Tibial artery (tissue), 4 donors: ENCODE measurements at regions not wholly inside any gene's neighbourhood (a gene's known extent, or its start where the extent isn't known, plus 50 kb on each side); places are given as distances from the start of the nearest gene placed in this dataset.

Experiments
- DNase-seq, 2 donors: peaks; one replicate each; pipeline ENCODE4 v3.0.0-alpha.2; 2019
- H3K27ac ChIP-seq, 2 donors: fragments of 200-600 bp; sonication (generic) in 1 of 2; 1 replicate in 1 of 2; 2 replicates in 1 of 2; pipeline ENCODE4 v1.5.1; 2018 to 2019; ENCODE audit warnings: mild to moderate bottlenecking in 1 of 2
- H3K27me3 ChIP-seq, 2 donors: fragments of 200-600 bp; sonication (generic) in 1 of 2; one replicate each; pipeline versions ENCODE4 v1.5.1 to v1.6.0; 2016 to 2019
- H3K36me3 ChIP-seq, 3 donors: fragments of 200-600 bp; sonication (generic) in 2 of 3; one replicate each; pipeline ENCODE4 v1.5.1; 2016 to 2019; ENCODE audit warnings: mild to moderate bottlenecking in 2 of 3
- H3K4me1 ChIP-seq, 4 donors: fragments of 200-600 bp; sonication (generic) in 2 of 4; 1 replicate in 3 of 4; 2 replicates in 1 of 4; pipeline ENCODE4 v1.5.1; 2016 to 2019
- H3K4me3 ChIP-seq, 2 donors: fragments of 200-600 bp; sonication (generic) in 1 of 2; 1 replicate in 1 of 2; 2 replicates in 1 of 2; pipeline ENCODE4 v1.5.1; 2018 to 2019; ENCODE audit warnings: mild to moderate bottlenecking in 2 of 2
- H3K9me3 ChIP-seq, 3 donors: fragments of 200-600 bp; sonication (generic) in 1 of 3; one replicate each; pipeline ENCODE4 v1.5.1; 2016 to 2019
- CTCF ChIP-seq, 2 experiments: fragments of 200-600 bp in 1 of 2; fragments of 450-650 bp in 1 of 2; IDR thresholded peaks; one replicate each; pipeline ENCODE4 v1.5.1; 2017 to 2019; ENCODE audit warnings: antibody characterized with exemption in 2 of 2, mild to moderate bottlenecking in 1 of 2, moderate library complexity in 1 of 2
- intact Hi-C: fragments of 100-400 bp; cut with DNase I; formaldehyde crosslinking; loops from one replicate; pipeline ENCODE4 v1.15.0; 2023; ENCODE audit warnings: low total_unique reads

GRCh38 chr2:211114826-211115455 lies 558.5 kb downstream of the CPS1 start:
- H3K9me3 ChIP-seq: no peaks in the 10 kb centered on the region
- intact Hi-C loops: no loop called here
- no peak overlapping the region for H3K4me3 ChIP-seq
- no peaks in the 10 kb centered on the region for H3K27me3 ChIP-seq
- H3K27ac ChIP-seq: no peak overlapping the region
- TF ChIP-seq CTCF (IDR thresholded peaks at IDR 0.05): no peak
- H3K4me1 ChIP-seq: no peaks in the 10 kb centered on the region
- no peaks in the 10 kb centered on the region for H3K36me3 ChIP-seq
- no peak for DNase-seq

GRCh38 chr2:211117026-211117425 lies 560.6 kb downstream of the CPS1 start:
- Histone ChIP-seq H3K4me3 (no peak overlapping the region), H3K4me1 (no peaks in the 10 kb centered on the region), H3K27ac (no peak overlapping the region), H3K27me3 (no peaks in the 10 kb centered on the region), H3K9me3 (no peaks in the 10 kb centered on the region), H3K36me3 (no peaks in the 10 kb centered on the region)
- DNase-seq: no peak
- TF ChIP-seq CTCF (IDR thresholded peaks at IDR 0.05): no peak
- intact Hi-C loops: no loop called here

GRCh38 chr2:211126256-211126655 lies 569.9 kb downstream of the CPS1 start:
- intact Hi-C loops: no loop called here
- no peak overlapping the region for H3K4me3 ChIP-seq
- no peak for TF ChIP-seq CTCF (IDR thresholded peaks at IDR 0.05)
- H3K4me1 ChIP-seq: no peaks in the 10 kb centered on the region
- H3K27ac ChIP-seq: no peak overlapping the region
- no peaks in the 10 kb centered on the region for H3K27me3 ChIP-seq
- no peak for DNase-seq
- no peaks in the 10 kb centered on the region for H3K9me3 ChIP-seq
- no peaks in the 10 kb centered on the region for H3K36me3 ChIP-seq

- no peak for DNase-seq
- Histone ChIP-seq H3K27me3 (no peaks in the 10 kb centered on the region), H3K4me1 (no peaks in the 10 kb centered on the region), H3K4me3 (no peak overlapping the region), H3K27ac (no peak overlapping the region), H3K36me3 (no peaks in the 10 kb centered on the region), H3K9me3 (no peaks in the 10 kb centered on the region)
- intact Hi-C loops: no loop called here
- no peak for TF ChIP-seq CTCF (IDR thresholded peaks at IDR 0.05)
These were observed 571.1 kb downstream of the CPS1 start for GRCh38 chr2:211127501-211127900.

- TF ChIP-seq CTCF (IDR thresholded peaks at IDR 0.05): no peak
- DNase-seq: no peak
- Histone ChIP-seq H3K4me1 (no peaks in the 10 kb centered on the region), H3K4me3 (no peak overlapping the region), H3K36me3 (no peaks in the 10 kb centered on the region), H3K27ac (no peak overlapping the region), H3K27me3 (no peaks in the 10 kb centered on the region), H3K9me3 (no peaks in the 10 kb centered on the region)
- intact Hi-C loops: no loop called here
These were observed 571.9 kb downstream of the CPS1 start for GRCh38 chr2:211128287-211128686.

GRCh38 chr2:211129798-211130197 lies 573.4 kb downstream of the CPS1 start:
- Histone ChIP-seq H3K4me1 (no peaks in the 10 kb centered on the region), H3K9me3 (no peaks in the 10 kb centered on the region), H3K27me3 (no peaks in the 10 kb centered on the region), H3K4me3 (no peak overlapping the region), H3K36me3 (no peaks in the 10 kb centered on the region), H3K27ac (no peak overlapping the region)
- DNase-seq: no peak
- intact Hi-C loops: no loop called here
- TF ChIP-seq CTCF (IDR thresholded peaks at IDR 0.05): no peak
